ENCODE measurements at regions not wholly inside any gene's neighbourhood (a gene's known extent, or its start where the extent isn't known, plus 50 kb on each side); places are given as distances from the start of the nearest gene placed in this dataset.

DNA sequence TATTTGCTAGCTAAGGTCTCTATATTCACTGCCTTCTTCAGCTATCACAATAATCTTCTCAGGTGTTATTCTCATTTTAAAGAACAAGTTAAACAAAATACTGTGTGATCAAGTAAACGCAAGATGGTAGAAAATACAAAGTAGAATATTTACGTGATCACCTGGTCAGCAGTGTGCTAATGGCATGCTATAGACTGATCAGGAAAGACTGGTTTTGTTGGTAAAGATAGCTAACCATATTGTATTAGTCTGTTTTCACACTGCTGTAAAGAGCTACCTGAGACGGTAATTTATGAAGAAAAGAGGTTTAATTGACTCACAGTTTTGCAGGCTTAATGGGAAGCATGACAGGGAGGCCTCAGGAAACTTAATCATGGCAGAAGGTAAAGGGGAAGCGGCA is 50.4 kb downstream of the ZBTB38 start:
- Histone ChIP-seq H3K27ac (no peak overlapping the region), H3K4me1 (replicated peaks in 1 of 2) (peaks cover 0 to 10% of the 10 kb centered on the region in 2 donors), H3K4me3 (no peak overlapping the region)
- in situ Hi-C loops (cut with MboI; ENCODE audit: low pct_unique_long_range_greater_than_20kb in 2 of 9, low sequenced_read_pairs in 9 of 9, unreplicated experiment in 9 of 9): no loop called here
- WGBS, 10 experiments: 78 to 100% (median 94%) methylated on average over 1 to 4 of the region's 4 CpGs
- no peak for ATAC-seq (replicated peaks in 6 of 8)

DNA sequence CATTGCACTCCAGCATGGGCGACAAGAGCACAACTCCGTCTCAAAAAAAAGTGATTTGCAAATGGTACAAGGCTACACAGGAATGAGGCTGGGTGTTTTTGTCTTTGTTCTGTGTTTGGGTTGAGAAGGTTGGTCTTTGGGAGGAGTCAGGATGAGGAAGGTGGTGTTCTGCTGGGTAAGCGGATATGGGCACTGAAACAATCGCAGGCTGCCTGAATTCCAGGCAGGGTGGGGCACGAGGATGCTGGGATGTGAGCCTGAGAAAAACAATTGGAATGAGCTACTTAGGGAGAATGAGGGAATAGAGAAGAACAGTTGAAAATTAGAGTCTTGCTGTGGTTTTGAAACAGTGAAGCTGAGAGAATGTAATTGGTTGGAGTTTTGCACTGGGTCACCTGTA is 51.6 kb downstream of the ZBTB38 start:
- Histone ChIP-seq H3K27ac (no peak overlapping the region), H3K4me1 (replicated peaks in 1 of 2) (peaks cover 0 to 10% of the 10 kb centered on the region in 2 donors), H3K4me3 (no peak overlapping the region)
- ATAC-seq (replicated peaks in 6 of 8): peak in 3 of 8 experiments; percentile 31 to 91 (median 36)
- 0 to 100% (median 73%) methylated on average over 1 to 5 of the region's 5 CpGs; no CpG with 5 or more reads in 2 of the 10 experiments for WGBS, 10 experiments
- in situ Hi-C loops (cut with MboI; ENCODE audit: low pct_unique_long_range_greater_than_20kb in 2 of 9, low sequenced_read_pairs in 9 of 9, unreplicated experiment in 9 of 9): no loop called here

DNA sequence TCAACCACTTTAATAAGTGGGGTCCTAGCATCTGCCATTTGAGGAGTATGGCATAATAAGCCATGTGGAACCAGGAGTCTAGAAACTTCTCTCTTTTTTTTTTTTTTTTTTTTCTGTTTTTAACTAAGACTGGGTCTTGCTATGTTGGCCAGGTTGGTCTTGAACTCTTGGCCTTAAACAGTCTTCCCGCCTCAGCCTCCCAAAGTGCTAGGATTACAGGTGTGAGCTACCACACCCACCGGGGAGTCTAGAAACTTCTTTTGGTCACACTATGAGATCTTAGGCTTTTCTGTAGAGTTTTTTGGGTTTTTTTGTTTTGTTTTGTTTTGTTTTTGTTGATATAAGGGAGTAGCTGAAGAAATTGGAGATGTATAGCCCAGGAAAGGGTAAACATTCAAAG is 52.9 kb downstream of the ZBTB38 start:
- in situ Hi-C loops (cut with MboI; ENCODE audit: low pct_unique_long_range_greater_than_20kb in 2 of 9, low sequenced_read_pairs in 9 of 9, unreplicated experiment in 9 of 9): no loop called here
- ATAC-seq (replicated peaks in 6 of 8): no peak
- 94 to 100% (median 100%) methylated on average over 1 to 2 of the region's 2 CpGs; no CpG with 5 or more reads in 4 of the 10 experiments for WGBS, 10 experiments
- no peak overlapping the region for H3K4me3 ChIP-seq
- H3K27ac ChIP-seq: no peak overlapping the region
- H3K4me1 ChIP-seq (replicated peaks in 1 of 2): peaks cover 0 to 4% of the 10 kb centered on the region in 2 donors

DNA sequence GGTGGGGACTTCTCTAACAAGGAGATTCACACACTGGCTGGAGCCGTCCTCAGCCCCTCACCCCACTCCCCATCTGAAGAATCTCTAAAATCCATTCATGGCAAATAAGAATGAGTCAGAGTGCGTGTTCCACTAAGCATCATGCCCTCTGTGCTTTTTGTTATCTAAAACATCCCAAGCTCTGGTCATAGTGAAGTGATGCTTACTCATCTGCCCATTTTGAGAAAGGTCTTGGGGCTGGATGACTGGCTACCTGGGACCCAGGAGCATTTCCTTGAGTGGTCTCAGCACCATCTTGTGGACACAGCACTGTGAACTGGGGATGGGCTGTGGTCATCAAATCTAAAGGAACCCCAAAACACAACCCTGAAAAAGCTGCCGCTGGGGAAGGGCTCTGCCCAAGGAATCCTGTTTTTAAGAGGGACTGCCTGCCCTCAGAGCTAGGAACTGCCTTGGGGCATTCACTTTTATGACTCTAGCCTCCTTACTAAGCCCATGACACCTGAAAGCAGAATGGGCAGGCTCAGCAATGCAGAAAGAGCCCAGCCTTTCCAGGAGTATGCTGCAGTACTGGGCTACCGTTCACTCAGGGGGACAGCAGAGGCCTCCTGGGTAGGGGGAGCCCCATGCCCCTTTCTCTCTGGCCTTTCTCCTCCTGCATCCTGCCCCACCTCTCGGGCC is 53.5 kb downstream of the ZBTB38 start:
- WGBS, 10 experiments: 40 to 100% (median 100%) methylated on average over 1 to 2 of the region's 5 CpGs; no CpG with 5 or more reads in 5 of the 10 experiments
- ATAC-seq (replicated peaks in 6 of 8): peak in 1 of 8 experiments; percentile 39
- Histone ChIP-seq H3K4me1 (replicated peaks in 1 of 2) (peaks cover 0 to 4% of the 10 kb centered on the region in 2 donors), H3K27ac (no peak overlapping the region), H3K4me3 (no peak overlapping the region)
- in situ Hi-C loops (cut with MboI; ENCODE audit: low pct_unique_long_range_greater_than_20kb in 2 of 9, low sequenced_read_pairs in 9 of 9, unreplicated experiment in 9 of 9): no loop called here

GRCh38 chr3:141422961-141423582 is 54.8 kb downstream of the ZBTB38 start:
- 85 to 100% (median 93%) methylated on average over 4 to 6 of the region's 6 CpGs; no CpG with 5 or more reads in 1 of the 10 experiments for WGBS, 10 experiments
- H3K4me3 ChIP-seq: no peak overlapping the region
- in situ Hi-C loops (cut with MboI; ENCODE audit: low pct_unique_long_range_greater_than_20kb in 2 of 9, low sequenced_read_pairs in 9 of 9, unreplicated experiment in 9 of 9): no loop called here
- peaks cover 0 to 4% of the 10 kb centered on the region in 2 donors for H3K4me1 ChIP-seq (replicated peaks in 1 of 2)
- H3K27ac ChIP-seq: no peak overlapping the region
- no peak for ATAC-seq (replicated peaks in 6 of 8)

- no peak overlapping the region for H3K27ac ChIP-seq
- H3K4me3 ChIP-seq: no peak overlapping the region
- in situ Hi-C loops (cut with MboI; ENCODE audit: low pct_unique_long_range_greater_than_20kb in 2 of 9, low sequenced_read_pairs in 9 of 9, unreplicated experiment in 9 of 9): loop anchor here in 1 of 9 experiments (25.0 kb wide), 1 partner anchor 113 kb away; no protein-coding TSS in a partner anchor
- 68 to 100% (median 93%) methylated on average over 1 to 3 of the region's 6 CpGs; no CpG with 5 or more reads in 1 of the 10 experiments for WGBS, 10 experiments
- peak in 1 of 8 experiments; percentile 25 for ATAC-seq (replicated peaks in 6 of 8)
- peaks cover 0 to 4% of the 10 kb centered on the region in 2 donors for H3K4me1 ChIP-seq (replicated peaks in 1 of 2)
These were observed 57.4 kb downstream of the ZBTB38 start for GRCh38 chr3:141425523-141426233.

DNA sequence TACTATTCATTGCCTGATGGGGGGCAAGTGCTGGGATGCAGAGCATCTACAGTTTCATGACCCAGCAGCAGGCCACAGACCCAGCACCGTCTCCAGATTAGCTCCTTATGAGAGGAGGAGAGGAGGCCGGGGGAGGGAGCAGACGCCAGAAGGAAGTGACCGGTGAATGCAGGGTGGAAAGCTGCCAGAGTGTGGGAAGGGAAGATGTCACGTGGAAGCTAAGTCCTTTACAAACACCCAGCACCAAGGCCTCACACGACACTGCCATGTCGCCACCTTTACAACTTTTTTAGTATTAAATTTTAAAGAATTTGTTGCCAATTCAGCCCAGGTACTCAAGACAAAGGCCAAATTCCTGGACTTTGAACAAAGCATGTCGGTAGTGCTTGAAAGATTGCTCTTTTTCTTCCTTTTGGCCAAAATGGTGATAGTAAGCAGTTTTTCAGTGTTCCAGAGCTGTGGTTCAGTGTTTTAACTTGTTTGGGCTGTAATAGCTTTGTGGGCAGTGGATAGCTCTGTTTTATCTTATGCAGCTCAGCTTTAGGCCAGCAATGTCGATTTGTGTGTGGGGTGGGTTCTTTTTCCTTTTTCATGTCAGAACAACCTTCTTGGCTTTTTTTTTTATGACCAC is 58.2 kb downstream of the ZBTB38 start:
- peak in 5 of 8 experiments; percentile 23 to 72 (median 61) for ATAC-seq (replicated peaks in 6 of 8)
- Histone ChIP-seq H3K4me3 (no peak overlapping the region), H3K27ac (no peak overlapping the region), H3K4me1 (replicated peaks in 1 of 2) (peaks cover 0 to 6% of the 10 kb centered on the region in 2 donors)
- in situ Hi-C loops (cut with MboI; ENCODE audit: low pct_unique_long_range_greater_than_20kb in 2 of 9, low sequenced_read_pairs in 9 of 9, unreplicated experiment in 9 of 9): loop anchor here in 1 of 9 experiments (25.0 kb wide), 1 partner anchor 114 kb away; no protein-coding TSS in a partner anchor
- WGBS, 10 experiments: 18 to 100% (median 59%) methylated on average over 1 to 6 of the region's 9 CpGs; no CpG with 5 or more reads in 2 of the 10 experiments

DNA sequence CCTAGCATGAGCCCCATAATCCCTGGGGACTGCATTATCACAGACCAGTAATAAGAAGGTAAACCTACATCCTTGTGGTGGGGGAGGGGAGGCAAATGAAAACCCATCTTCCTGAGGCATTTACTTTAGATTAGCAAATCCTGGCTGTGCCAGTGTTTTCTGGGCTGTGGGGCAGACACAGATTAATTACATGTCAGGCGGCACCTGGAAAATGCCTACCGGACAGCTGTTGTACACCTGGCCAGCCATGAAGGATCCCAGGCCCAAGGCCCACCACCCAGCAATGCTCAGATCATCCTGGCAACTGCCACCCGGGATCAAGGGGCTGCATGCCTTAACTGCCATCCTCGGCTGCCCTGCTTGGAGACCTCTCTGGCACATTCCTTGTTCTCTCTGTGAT is 59.1 kb upstream of the RASA2 start:
- Histone ChIP-seq H3K4me1 (replicated peaks in 1 of 2) (peaks cover 0 to 8% of the 10 kb centered on the region in 2 donors), H3K27ac (no peak overlapping the region), H3K4me3 (no peak overlapping the region)
- no peak for ATAC-seq (replicated peaks in 6 of 8)
- WGBS, 10 experiments: 37 to 100% (median 89%) methylated on average over 2 to 3 of the region's 4 CpGs; no CpG with 5 or more reads in 6 of the 10 experiments
- in situ Hi-C loops (cut with MboI; ENCODE audit: low pct_unique_long_range_greater_than_20kb in 2 of 9, low sequenced_read_pairs in 9 of 9, unreplicated experiment in 9 of 9): loop anchor here in 1 of 9 experiments (25.0 kb wide), 1 partner anchor 115 kb away; no protein-coding TSS in a partner anchor

GRCh38 chr3:141429371-141430035 is 57.3 kb upstream of the RASA2 start:
- no peak for ATAC-seq (replicated peaks in 6 of 8)
- in situ Hi-C loops (cut with MboI; ENCODE audit: low pct_unique_long_range_greater_than_20kb in 2 of 9, low sequenced_read_pairs in 9 of 9, unreplicated experiment in 9 of 9): loop anchor here in 1 of 9 experiments (25.0 kb wide), 1 partner anchor 117 kb away; no protein-coding TSS in a partner anchor
- no peak overlapping the region for H3K27ac ChIP-seq
- H3K4me1 ChIP-seq (replicated peaks in 1 of 2): peaks cover 0 to 8% of the 10 kb centered on the region in 2 donors
- H3K4me3 ChIP-seq: no peak overlapping the region
- 70 to 100% (median 90%) methylated on average over 4 to 13 of the region's 18 CpGs; no CpG with 5 or more reads in 3 of the 10 experiments for WGBS, 10 experiments

GRCh38 chr3:141430316-141430715 is 56.5 kb upstream of the RASA2 start:
- Histone ChIP-seq H3K27ac (no peak overlapping the region), H3K4me1 (replicated peaks in 1 of 2) (peaks cover 0 to 8% of the 10 kb centered on the region in 2 donors)
- 100% methylated on average over 1 to 2 of the region's 6 CpGs; no CpG with 5 or more reads in 3 of the 10 experiments for WGBS, 10 experiments

DNA sequence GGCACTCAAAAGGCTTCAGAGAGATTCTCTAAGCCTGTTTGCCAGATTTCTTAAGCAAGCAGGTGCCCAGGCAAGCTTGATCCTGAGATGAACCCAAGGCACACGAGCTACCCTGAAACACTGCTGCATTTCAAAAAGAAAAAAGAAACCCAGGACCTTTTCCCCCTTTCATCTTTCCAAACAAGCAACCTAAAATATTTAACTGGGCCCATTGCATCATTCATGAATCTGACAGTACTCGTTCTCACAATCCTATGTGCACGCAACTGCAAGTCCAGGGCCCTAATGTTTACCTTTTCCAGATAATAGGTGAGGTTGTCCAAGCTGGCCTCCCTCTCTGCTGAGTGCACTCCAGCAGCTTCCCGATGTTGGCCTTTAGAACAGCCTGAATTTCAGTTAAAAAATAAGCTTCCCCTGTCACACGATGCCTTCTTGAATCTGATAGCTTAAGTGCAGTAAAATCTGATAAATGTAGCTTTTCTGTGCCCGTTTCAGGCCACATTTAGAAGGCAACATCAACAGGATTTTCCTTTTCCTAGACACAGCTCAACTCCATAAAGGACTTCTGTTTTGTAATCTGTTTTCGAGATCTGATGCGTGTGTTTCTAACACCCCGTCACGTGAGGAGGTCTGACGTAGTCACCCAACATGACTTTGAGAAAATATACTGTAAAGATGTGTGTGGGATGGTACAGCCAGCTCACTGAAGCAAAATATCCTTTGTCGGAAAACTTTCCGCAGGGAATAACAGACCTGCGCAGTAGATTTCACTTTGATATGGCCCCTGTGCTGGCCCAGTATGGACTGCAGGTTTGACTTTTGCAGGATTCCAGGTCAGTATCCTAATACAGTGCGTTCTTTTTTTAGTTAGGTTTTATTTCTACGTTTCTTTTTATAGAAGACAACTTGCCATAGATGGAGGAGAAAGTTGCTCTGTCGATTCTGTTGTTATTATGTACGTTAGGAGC is 55.1 kb upstream of the RASA2 start:
- peaks cover 0 to 4% of the 10 kb centered on the region in 2 donors for H3K4me1 ChIP-seq (replicated peaks in 1 of 2)
- H3K4me3 ChIP-seq: no peak overlapping the region
- no peak overlapping the region for H3K27ac ChIP-seq
- in situ Hi-C loops (cut with MboI; ENCODE audit: low pct_unique_long_range_greater_than_20kb in 2 of 9, low sequenced_read_pairs in 9 of 9, unreplicated experiment in 9 of 9): loop anchor here in 1 of 9 experiments (25.0 kb wide), 1 partner anchor 119 kb away; no protein-coding TSS in a partner anchor
- no peak for ATAC-seq (replicated peaks in 6 of 8)
- WGBS, 10 experiments: 84 to 100% (median 94%) methylated on average over 2 to 16 of the region's 18 CpGs

More at GRCh38 chr3:141430316-141430715, 56.5 kb upstream of the RASA2 start:
- no peak overlapping the region for H3K4me3 ChIP-seq
- in situ Hi-C loops (cut with MboI; ENCODE audit: low pct_unique_long_range_greater_than_20kb in 2 of 9, low sequenced_read_pairs in 9 of 9, unreplicated experiment in 9 of 9): loop anchor here in 1 of 9 experiments (25.0 kb wide), 1 partner anchor 118 kb away; no protein-coding TSS in a partner anchor
- no peak for ATAC-seq (replicated peaks in 6 of 8)
